ENCODE measurements at regions not wholly inside any gene's neighbourhood (a gene's known extent, or its start where the extent isn't known, plus 50 kb on each side); places are given as distances from the start of the nearest gene placed in this dataset.

DNA sequence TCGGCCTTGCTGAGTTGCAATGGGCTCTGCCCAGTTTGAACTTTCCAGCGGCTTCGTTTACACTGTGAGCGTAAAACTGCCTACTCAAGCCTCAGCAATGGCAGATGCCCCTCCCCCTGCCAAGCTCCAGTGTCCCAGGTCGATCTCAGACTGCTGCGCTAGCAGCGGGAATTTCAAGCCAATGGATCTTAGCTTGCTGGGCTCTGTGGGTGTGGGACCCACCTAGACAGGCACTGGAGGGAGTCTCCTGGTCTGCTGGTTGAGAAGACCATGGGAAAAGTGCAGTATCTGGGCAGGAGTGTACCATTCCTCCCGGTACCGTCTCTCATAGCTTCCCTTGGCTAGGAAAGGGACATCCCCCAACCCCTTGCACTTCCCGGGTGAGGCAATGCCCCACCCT lies 88.2 kb downstream of the KLHL28 start:
- H3K4me3 ChIP-seq (ENCODE audit: low read depth, low read length), result no peak overlapping the region
- TF ChIP-seq, protein P1, sequence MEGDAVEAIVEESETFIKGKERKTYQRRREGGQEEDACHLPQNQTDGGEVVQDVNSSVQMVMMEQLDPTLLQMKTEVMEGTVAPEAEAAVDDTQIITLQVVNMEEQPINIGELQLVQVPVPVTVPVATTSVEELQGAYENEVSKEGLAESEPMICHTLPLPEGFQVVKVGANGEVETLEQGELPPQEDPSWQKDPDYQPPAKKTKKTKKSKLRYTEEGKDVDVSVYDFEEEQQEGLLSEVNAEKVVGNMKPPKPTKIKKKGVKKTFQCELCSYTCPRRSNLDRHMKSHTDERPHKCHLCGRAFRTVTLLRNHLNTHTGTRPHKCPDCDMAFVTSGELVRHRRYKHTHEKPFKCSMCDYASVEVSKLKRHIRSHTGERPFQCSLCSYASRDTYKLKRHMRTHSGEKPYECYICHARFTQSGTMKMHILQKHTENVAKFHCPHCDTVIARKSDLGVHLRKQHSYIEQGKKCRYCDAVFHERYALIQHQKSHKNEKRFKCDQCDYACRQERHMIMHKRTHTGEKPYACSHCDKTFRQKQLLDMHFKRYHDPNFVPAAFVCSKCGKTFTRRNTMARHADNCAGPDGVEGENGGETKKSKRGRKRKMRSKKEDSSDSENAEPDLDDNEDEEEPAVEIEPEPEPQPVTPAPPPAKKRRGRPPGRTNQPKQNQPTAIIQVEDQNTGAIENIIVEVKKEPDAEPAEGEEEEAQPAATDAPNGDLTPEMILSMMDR (IDR thresholded peaks at IDR 0.05; ENCODE audit: low read depth, low read length, missing control alignments), result no peak
- no peak for DNase-seq (ENCODE audit: low read depth)

DNA sequence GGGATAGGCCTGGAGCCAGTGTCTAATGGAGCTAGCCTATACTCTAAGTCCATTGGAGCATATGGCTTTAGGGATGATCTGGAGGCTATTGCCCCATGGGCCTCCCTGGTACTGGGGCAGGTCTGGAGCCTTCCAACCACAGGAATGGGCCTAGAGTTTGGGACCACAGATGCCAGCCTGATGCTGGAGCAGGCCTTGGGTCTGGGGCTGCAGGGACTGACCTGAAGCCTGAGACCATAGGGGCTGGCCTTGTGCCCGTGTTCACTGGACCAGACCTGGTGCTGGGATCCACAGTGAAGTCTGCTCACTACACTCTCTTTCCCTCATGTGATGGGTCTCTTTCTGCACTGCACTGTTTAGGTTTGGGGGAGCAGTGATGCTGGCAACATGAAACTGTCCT lies 95.0 kb downstream of the KLHL28 start:
- TF ChIP-seq, protein P1 (IDR thresholded peaks at IDR 0.05; ENCODE audit: low read depth, low read length, missing control alignments), result no peak
- H3K4me3 ChIP-seq (ENCODE audit: low read depth, low read length), result no peak overlapping the region
- DNase-seq (ENCODE audit: low read depth), result no peak

DNA sequence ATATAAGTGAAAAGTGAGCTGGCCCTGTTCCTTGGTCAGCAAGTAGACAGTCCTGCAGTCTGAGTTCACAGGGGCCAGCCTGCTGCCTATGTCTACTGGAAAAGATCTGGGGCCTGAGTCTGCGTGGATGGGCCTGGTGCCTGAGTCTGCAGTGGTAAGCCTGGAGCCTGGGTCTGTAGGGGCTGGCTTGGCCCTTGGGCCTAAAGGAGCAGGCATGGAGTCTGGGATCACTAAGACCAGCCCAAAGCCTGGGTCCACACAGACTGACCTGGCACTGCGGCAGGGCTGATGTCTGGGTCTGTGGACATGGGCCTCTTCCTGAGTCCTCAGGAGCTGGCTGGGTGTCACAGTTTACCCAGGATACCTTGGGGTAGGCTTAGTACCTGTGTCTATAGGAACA lies 95.4 kb downstream of the KLHL28 start:
- no peak overlapping the region for H3K4me3 ChIP-seq (ENCODE audit: low read depth, low read length)
- TF ChIP-seq, protein P1 (IDR thresholded peaks at IDR 0.05; ENCODE audit: low read depth, low read length, missing control alignments), result no peak
- DNase-seq (ENCODE audit: low read depth), result no peak

DNA sequence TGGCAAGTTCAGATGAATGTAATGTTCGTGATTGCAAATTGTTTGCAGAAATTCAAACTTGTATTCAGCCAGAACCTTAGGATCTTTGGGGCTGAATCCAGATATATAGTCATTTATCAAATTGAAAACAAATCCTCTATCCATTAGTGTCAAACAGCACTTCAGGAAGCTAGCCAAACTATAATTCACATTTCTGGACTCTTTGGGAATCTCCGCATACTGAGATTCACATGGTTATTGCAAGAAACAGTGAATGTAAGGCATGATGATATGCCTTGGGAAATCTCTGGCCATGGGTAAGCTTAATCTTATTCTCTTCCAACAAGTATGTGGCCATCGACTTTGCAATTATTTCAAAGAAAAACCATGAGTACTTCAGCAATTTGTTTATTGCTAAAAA lies 98.5 kb downstream of the KLHL28 start:
- TF ChIP-seq, protein P1 (IDR thresholded peaks at IDR 0.05; ENCODE audit: low read depth, low read length, missing control alignments), result no peak
- H3K4me3 ChIP-seq (ENCODE audit: low read depth, low read length), result no peak overlapping the region

DNA sequence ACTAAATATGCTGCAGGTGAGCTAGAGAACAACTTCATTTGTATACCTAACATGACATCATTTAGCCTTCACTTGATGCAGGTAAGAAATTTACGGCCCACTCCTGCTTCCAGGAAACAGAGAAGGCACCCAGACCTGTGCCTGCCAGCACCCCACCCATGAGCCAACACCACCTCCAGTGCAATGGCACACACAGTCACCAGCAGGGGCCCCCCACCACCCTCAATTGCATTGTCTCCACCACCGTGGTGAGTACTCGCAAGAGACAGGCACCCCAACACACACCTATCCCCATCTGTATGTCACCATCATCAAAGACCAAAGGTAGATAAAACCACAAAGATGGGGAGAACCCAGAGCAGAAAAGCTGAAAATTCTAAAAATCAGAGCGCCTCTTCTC lies 107.6 kb downstream of the KLHL28 start:
- DNase-seq (ENCODE audit: low read depth), result no peak
- TF ChIP-seq, protein P1 (IDR thresholded peaks at IDR 0.05; ENCODE audit: low read depth, low read length, missing control alignments), result no peak
- no peak overlapping the region for H3K4me3 ChIP-seq (ENCODE audit: low read depth, low read length)

More for the DNA sequence above, 98.5 kb downstream of the KLHL28 start:
- DNase-seq (ENCODE audit: low read depth), result no peak

DNA sequence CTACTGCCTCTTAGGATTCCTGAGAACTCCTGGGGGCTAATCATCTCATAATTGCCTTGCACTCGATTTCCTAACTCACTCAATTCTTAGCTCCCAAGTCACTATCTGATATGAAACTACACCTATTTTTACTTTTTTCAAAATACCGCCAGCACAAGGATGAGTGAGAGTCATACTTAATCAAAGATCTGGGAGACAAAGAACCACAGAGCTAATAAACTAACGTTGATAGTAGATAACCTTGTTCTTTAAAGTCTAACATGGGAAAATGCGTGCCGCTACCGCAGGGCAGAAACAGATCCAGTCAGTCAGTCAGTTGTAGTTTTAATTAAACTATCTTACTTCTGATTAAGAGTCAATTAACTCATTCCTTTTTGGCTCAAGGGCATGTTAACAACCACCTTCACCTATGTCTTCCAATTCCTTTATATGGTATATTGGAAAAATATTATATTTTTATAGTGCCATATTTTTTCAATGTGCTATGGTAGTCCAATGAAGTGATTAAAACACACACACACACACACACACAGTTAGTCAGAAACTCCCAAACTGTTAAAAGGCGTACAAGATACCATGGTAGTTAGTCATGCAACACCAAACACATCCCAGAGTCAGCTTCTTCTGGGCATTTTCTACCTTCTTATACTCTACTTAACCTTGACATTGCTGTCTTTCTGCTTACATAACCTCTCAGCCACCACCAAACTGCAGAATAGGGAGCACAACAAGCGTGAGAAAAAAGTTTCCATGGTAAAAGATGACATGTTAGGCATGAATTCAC lies 114.0 kb downstream of the KLHL28 start:
- TF ChIP-seq, protein P1 (IDR thresholded peaks at IDR 0.05; ENCODE audit: low read depth, low read length, missing control alignments), result no peak
- H3K4me3 ChIP-seq (ENCODE audit: low read depth, low read length), result no peak overlapping the region
- DNase-seq (ENCODE audit: low read depth), result no peak

All from GM12864 (cell line).